ENCODE measurements at regions not wholly inside any gene's neighbourhood (a gene's known extent, or its start where the extent isn't known, plus 50 kb on each side); places are given as distances from the start of the nearest gene placed in this dataset.

DNA sequence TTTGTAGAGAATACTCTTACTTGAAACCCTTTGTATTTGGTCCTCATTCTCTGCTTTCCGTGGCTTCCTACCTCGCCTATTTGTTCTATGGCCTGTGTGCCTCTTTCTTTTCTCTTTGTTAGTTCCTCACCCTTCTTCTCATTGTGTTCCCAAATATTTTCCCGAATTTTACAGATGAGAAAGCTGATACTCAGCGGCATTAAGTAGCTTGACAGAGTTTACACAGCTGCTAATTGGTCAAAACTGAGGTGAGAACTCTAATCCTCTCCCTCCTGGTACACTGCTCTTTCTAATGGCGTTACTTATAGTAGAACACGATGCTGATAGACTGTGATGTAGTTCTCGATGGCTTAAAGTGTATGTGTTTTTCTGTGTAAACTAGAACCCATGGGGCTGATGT, 80.7 kb upstream of the HDAC9 start:
- CTCF ChIA-PET = no interaction called here
- Mint-ChIP-seq H3K4me1 (no peaks in the 10 kb centered on the region), H3K27me3 (peaks cover 0 to 4% of the 10 kb centered on the region in 2 donors), H3K9me3 (no peaks in the 10 kb centered on the region), H3K27ac (no peak overlapping the region), H3K4me3 (no peak overlapping the region), H3K36me3 (no peaks in the 10 kb centered on the region)
- DNase-seq = no peak
- Histone ChIP-seq H3K27ac (ENCODE audit: low read length) (no peak overlapping the region), H3K36me3 (ENCODE audit: control insufficient read depth in 2 of 2, extremely low read depth in 1 of 2, insufficient read depth in 1 of 2, low read length in 1 of 2) (no peaks in the 10 kb centered on the region), H3K4me1 (ENCODE audit: control insufficient read depth in 1 of 2, extremely low read depth in 1 of 2, insufficient read depth in 2 of 2, low read length in 2 of 2) (no peaks in the 10 kb centered on the region), H3K9me3 (no peaks in the 10 kb centered on the region), H3K27me3 (replicated peaks in 1 of 2; ENCODE audit: control insufficient read depth in 2 of 2, extremely low read depth in 1 of 2, insufficient read depth in 2 of 2, low read length in 1 of 2) (no peaks in the 10 kb centered on the region), H3K4me3 (ENCODE audit: control insufficient read depth in 1 of 2, extremely low read depth in 1 of 2, low read length in 1 of 2) (no peak overlapping the region)
- ATAC-seq (replicated peaks in 1 of 4) = no peak
- WGBS (ENCODE audit: insufficient coverage) = 72% methylated on average over 3 of the region's 7 CpGs
- POLR2A ChIA-PET = interaction anchor here in 1 of 2 donors (0.6 kb wide), 1 partner anchor 713 kb away, joined by 8 read pairs; no protein-coding TSS in a partner anchor

DNA sequence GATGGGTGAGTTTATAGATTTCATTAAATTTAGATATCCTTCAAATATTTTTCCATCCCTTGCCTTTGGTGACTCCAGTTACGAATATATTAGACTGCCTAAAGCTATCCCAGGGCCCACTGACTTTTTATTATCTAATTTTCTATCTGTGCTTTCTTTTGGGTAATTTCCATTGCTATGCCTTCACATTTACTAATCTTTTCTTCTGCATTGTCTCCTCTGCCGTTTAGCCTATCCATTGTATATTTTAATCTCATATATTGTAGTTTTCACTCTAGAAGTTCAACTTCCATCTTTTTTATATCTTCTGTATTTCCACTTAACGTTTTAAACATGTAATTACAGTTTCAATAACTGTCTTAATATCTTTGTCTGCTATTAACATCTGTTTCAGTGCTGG, 78.6 kb upstream of the HDAC9 start:
- Mint-ChIP-seq H3K4me1 (no peaks in the 10 kb centered on the region), H3K4me3 (no peak overlapping the region), H3K27ac (no peak overlapping the region), H3K36me3 (no peaks in the 10 kb centered on the region), H3K9me3 (no peaks in the 10 kb centered on the region), H3K27me3 (peaks cover 0 to 4% of the 10 kb centered on the region in 2 donors)
- H3K4me1 ChIP-seq (ENCODE audit: control insufficient read depth in 1 of 2, extremely low read depth in 1 of 2, insufficient read depth in 2 of 2, low read length in 2 of 2) = no peaks in the 10 kb centered on the region
- CTCF ChIA-PET = no interaction called here
- DNase-seq (no peak), ATAC-seq (replicated peaks in 1 of 4) (no peak)
- H3K27ac ChIP-seq (ENCODE audit: low read length) = no peak overlapping the region
- H3K36me3 ChIP-seq (ENCODE audit: control insufficient read depth in 2 of 2, extremely low read depth in 1 of 2, insufficient read depth in 1 of 2, low read length in 1 of 2) = no peaks in the 10 kb centered on the region
- no peaks in the 10 kb centered on the region for H3K9me3 ChIP-seq
- POLR2A ChIA-PET = no interaction called here
- WGBS (ENCODE audit: insufficient coverage) = no CpG with 5 or more reads among the region's 3 CpGs
- H3K27me3 ChIP-seq (replicated peaks in 1 of 2; ENCODE audit: control insufficient read depth in 2 of 2, extremely low read depth in 1 of 2, insufficient read depth in 2 of 2, low read length in 1 of 2) = no peaks in the 10 kb centered on the region
- no peak overlapping the region for H3K4me3 ChIP-seq (ENCODE audit: control insufficient read depth in 1 of 2, extremely low read depth in 1 of 2, low read length in 1 of 2)

DNA sequence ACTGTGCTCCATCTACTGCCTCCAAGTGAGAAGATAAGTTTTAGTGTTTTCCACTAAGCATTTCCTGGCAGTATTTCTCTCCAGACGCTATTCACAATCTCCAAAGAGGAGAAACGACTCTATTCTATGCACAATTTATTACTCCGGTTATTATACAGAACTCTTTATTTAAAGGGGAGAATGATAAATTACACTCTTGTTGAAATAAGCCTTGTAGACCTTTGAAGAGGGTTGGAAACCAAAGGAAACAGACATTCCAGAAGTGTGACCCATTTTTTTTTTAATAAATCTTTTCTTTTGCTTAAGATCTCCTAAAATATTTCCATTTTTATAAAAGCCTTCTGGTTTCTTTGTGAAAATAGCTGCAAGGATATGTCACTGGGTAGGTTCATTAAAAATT, 76.1 kb upstream of the HDAC9 start:
- no CpG with 5 or more reads among the region's 3 CpGs for WGBS (ENCODE audit: insufficient coverage)
- no peak for ATAC-seq (replicated peaks in 1 of 4)
- Histone ChIP-seq H3K4me3 (ENCODE audit: control insufficient read depth in 1 of 2, extremely low read depth in 1 of 2, low read length in 1 of 2) (no peak overlapping the region), H3K27ac (ENCODE audit: low read length) (no peak overlapping the region), H3K27me3 (replicated peaks in 1 of 2; ENCODE audit: control insufficient read depth in 2 of 2, extremely low read depth in 1 of 2, insufficient read depth in 2 of 2, low read length in 1 of 2) (no peaks in the 10 kb centered on the region), H3K9me3 (no peaks in the 10 kb centered on the region), H3K4me1 (ENCODE audit: control insufficient read depth in 1 of 2, extremely low read depth in 1 of 2, insufficient read depth in 2 of 2, low read length in 2 of 2) (no peaks in the 10 kb centered on the region), H3K36me3 (ENCODE audit: control insufficient read depth in 2 of 2, extremely low read depth in 1 of 2, insufficient read depth in 1 of 2, low read length in 1 of 2) (no peaks in the 10 kb centered on the region)
- no peaks in the 10 kb centered on the region for H3K36me3 Mint-ChIP-seq
- ChIA-PET POLR2A (no interaction called here), CTCF (interaction anchor here in 1 of 2 donors (0.7 kb wide), 1 partner anchor 104 kb away, joined by 3 read pairs; no protein-coding TSS in a partner anchor)
- no peaks in the 10 kb centered on the region for H3K9me3 Mint-ChIP-seq
- H3K27ac Mint-ChIP-seq = no peak overlapping the region
- H3K4me3 Mint-ChIP-seq = no peak overlapping the region
- no peaks in the 10 kb centered on the region for H3K4me1 Mint-ChIP-seq
- DNase-seq = no peak
- H3K27me3 Mint-ChIP-seq = peaks cover 0 to 4% of the 10 kb centered on the region in 2 donors

GRCh38 chr7:18420108-18420507, 75.4 kb upstream of the HDAC9 start:
- no peak for ATAC-seq (replicated peaks in 1 of 4)
- Mint-ChIP-seq H3K4me3 (no peak overlapping the region), H3K4me1 (no peaks in the 10 kb centered on the region), H3K9me3 (no peaks in the 10 kb centered on the region), H3K36me3 (no peaks in the 10 kb centered on the region), H3K27ac (no peak overlapping the region), H3K27me3 (peaks cover 0 to 1% of the 10 kb centered on the region in 2 donors)
- H3K36me3 ChIP-seq (ENCODE audit: control insufficient read depth in 2 of 2, extremely low read depth in 1 of 2, insufficient read depth in 1 of 2, low read length in 1 of 2) = no peaks in the 10 kb centered on the region
- no peaks in the 10 kb centered on the region for H3K9me3 ChIP-seq
- no CpG with 5 or more reads among the region's 2 CpGs for WGBS (ENCODE audit: insufficient coverage)
- H3K4me3 ChIP-seq (ENCODE audit: control insufficient read depth in 1 of 2, extremely low read depth in 1 of 2, low read length in 1 of 2) = no peak overlapping the region
- DNase-seq = no peak
- H3K4me1 ChIP-seq (ENCODE audit: control insufficient read depth in 1 of 2, extremely low read depth in 1 of 2, insufficient read depth in 2 of 2, low read length in 2 of 2) = no peaks in the 10 kb centered on the region
- POLR2A ChIA-PET = no interaction called here
- CTCF ChIA-PET = interaction anchor here in 1 of 2 donors (0.7 kb wide), 1 partner anchor 104 kb away, joined by 3 read pairs; no protein-coding TSS in a partner anchor
- H3K27me3 ChIP-seq (replicated peaks in 1 of 2; ENCODE audit: control insufficient read depth in 2 of 2, extremely low read depth in 1 of 2, insufficient read depth in 2 of 2, low read length in 1 of 2) = no peaks in the 10 kb centered on the region
- H3K27ac ChIP-seq (ENCODE audit: low read length) = no peak overlapping the region

DNA sequence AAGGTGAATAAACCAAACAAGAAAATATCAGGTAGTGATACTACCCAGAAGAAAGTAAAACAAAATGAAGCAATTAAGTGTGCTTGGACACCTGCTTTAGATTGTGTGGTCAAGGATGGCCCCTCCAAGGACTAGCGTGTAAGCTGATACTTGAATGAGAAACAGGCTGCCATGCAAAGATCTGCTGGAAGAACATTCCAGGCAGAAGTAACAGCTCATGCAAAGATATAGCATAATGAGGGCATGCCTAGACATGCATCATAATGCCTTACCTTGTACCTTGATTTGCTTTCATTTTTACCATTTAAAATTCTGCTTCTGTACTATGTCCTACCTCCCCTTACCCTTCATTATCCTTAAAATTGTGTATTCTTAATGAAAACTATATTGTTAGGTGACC, 74.8 kb upstream of the HDAC9 start:
- WGBS (ENCODE audit: insufficient coverage) = 92% methylated on average over 1 of the region's 1 CpG
- no peaks in the 10 kb centered on the region for H3K4me1 ChIP-seq (ENCODE audit: control insufficient read depth in 1 of 2, extremely low read depth in 1 of 2, insufficient read depth in 2 of 2, low read length in 2 of 2)
- Mint-ChIP-seq H3K9me3 (no peaks in the 10 kb centered on the region), H3K4me3 (no peak overlapping the region), H3K4me1 (no peaks in the 10 kb centered on the region), H3K36me3 (no peaks in the 10 kb centered on the region), H3K27me3 (no peaks in the 10 kb centered on the region), H3K27ac (no peak overlapping the region)
- ATAC-seq (replicated peaks in 1 of 4) (no peak), DNase-seq (no peak)
- H3K9me3 ChIP-seq = no peaks in the 10 kb centered on the region
- no peaks in the 10 kb centered on the region for H3K36me3 ChIP-seq (ENCODE audit: control insufficient read depth in 2 of 2, extremely low read depth in 1 of 2, insufficient read depth in 1 of 2, low read length in 1 of 2)
- no peak overlapping the region for H3K4me3 ChIP-seq (ENCODE audit: control insufficient read depth in 1 of 2, extremely low read depth in 1 of 2, low read length in 1 of 2)
- H3K27me3 ChIP-seq (replicated peaks in 1 of 2; ENCODE audit: control insufficient read depth in 2 of 2, extremely low read depth in 1 of 2, insufficient read depth in 2 of 2, low read length in 1 of 2) = no peaks in the 10 kb centered on the region
- H3K27ac ChIP-seq (ENCODE audit: low read length) = no peak overlapping the region
- POLR2A ChIA-PET = no interaction called here
- CTCF ChIA-PET = no interaction called here

- Mint-ChIP-seq H3K27me3 (no peaks in the 10 kb centered on the region), H3K36me3 (no peaks in the 10 kb centered on the region), H3K27ac (no peak overlapping the region), H3K4me3 (no peak overlapping the region), H3K4me1 (no peaks in the 10 kb centered on the region), H3K9me3 (no peaks in the 10 kb centered on the region)
- ATAC-seq (replicated peaks in 1 of 4) (no peak), DNase-seq (no peak)
- Histone ChIP-seq H3K4me3 (ENCODE audit: control insufficient read depth in 1 of 2, extremely low read depth in 1 of 2, low read length in 1 of 2) (no peak overlapping the region), H3K36me3 (ENCODE audit: control insufficient read depth in 2 of 2, extremely low read depth in 1 of 2, insufficient read depth in 1 of 2, low read length in 1 of 2) (no peaks in the 10 kb centered on the region), H3K27ac (ENCODE audit: low read length) (no peak overlapping the region), H3K9me3 (no peaks in the 10 kb centered on the region), H3K4me1 (ENCODE audit: control insufficient read depth in 1 of 2, extremely low read depth in 1 of 2, insufficient read depth in 2 of 2, low read length in 2 of 2) (no peaks in the 10 kb centered on the region), H3K27me3 (replicated peaks in 1 of 2; ENCODE audit: control insufficient read depth in 2 of 2, extremely low read depth in 1 of 2, insufficient read depth in 2 of 2, low read length in 1 of 2) (no peaks in the 10 kb centered on the region)
- POLR2A ChIA-PET = no interaction called here
- CTCF ChIA-PET = interaction anchor here in 1 of 2 donors (0.6 kb wide), 1 partner anchor 28 kb away, joined by 3 read pairs; no protein-coding TSS in a partner anchor
- WGBS (ENCODE audit: insufficient coverage) = 40% methylated on average over 1 of the region's 4 CpGs
These were observed 74.1 kb upstream of the HDAC9 start for GRCh38 chr7:18421297-18422002.

DNA sequence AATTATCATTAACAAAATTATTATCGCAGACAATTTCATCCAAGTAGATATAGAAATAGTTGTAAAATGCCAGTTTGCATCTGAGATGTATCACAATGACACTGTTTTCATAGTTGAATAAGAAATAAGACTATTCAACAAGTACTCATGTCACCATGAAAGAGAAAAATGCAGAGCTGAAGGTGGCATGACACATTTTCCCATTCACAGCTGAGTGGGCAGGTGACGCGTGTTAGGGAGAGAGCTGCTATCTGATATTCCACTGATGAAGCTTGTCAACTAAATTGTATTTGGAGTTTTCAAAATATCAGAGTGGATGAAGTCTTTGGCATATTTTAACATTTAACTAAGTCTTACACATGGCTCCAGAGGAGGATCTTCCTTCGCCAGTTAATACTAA, 70.3 kb upstream of the HDAC9 start:
- Histone ChIP-seq H3K27ac (ENCODE audit: low read length) (no peak overlapping the region), H3K4me1 (ENCODE audit: control insufficient read depth in 1 of 2, extremely low read depth in 1 of 2, insufficient read depth in 2 of 2, low read length in 2 of 2) (no peaks in the 10 kb centered on the region), H3K9me3 (no peaks in the 10 kb centered on the region), H3K27me3 (replicated peaks in 1 of 2; ENCODE audit: control insufficient read depth in 2 of 2, extremely low read depth in 1 of 2, insufficient read depth in 2 of 2, low read length in 1 of 2) (no peaks in the 10 kb centered on the region), H3K4me3 (ENCODE audit: control insufficient read depth in 1 of 2, extremely low read depth in 1 of 2, low read length in 1 of 2) (no peak overlapping the region), H3K36me3 (ENCODE audit: control insufficient read depth in 2 of 2, extremely low read depth in 1 of 2, insufficient read depth in 1 of 2, low read length in 1 of 2) (no peaks in the 10 kb centered on the region)
- Mint-ChIP-seq H3K27ac (no peak overlapping the region), H3K4me3 (no peak overlapping the region), H3K4me1 (no peaks in the 10 kb centered on the region), H3K9me3 (no peaks in the 10 kb centered on the region), H3K27me3 (peaks cover 0 to 5% of the 10 kb centered on the region in 2 donors), H3K36me3 (no peaks in the 10 kb centered on the region)
- CTCF ChIA-PET = no interaction called here
- POLR2A ChIA-PET = no interaction called here
- WGBS (ENCODE audit: insufficient coverage) = no CpG with 5 or more reads among the region's 4 CpGs
- DNase-seq (no peak), ATAC-seq (replicated peaks in 1 of 4) (no peak)
